ENCODE measurements at regions not wholly inside any gene's neighbourhood (a gene's known extent, or its start where the extent isn't known, plus 50 kb on each side); places are given as distances from the start of the nearest gene placed in this dataset.
A peak's percentile ranks its signal among the peaks of the same experiment; 100 is the strongest.

- CTCF ChIA-PET = interaction anchor here (0.6 to 1.8 kb wide), 20 partner anchors 8 to 1229 kb away, joined by 3 to 24 read pairs (median 5); partner anchors contain the start of genes CCNG1 and GABRA1
- POLR2A ChIA-PET = no interaction called here
- ATAC-seq = peak; percentile 100
Measured at GRCh38 chr5:162209005-162209605, 141.5 kb downstream of the GABRG2 start.

DNA sequence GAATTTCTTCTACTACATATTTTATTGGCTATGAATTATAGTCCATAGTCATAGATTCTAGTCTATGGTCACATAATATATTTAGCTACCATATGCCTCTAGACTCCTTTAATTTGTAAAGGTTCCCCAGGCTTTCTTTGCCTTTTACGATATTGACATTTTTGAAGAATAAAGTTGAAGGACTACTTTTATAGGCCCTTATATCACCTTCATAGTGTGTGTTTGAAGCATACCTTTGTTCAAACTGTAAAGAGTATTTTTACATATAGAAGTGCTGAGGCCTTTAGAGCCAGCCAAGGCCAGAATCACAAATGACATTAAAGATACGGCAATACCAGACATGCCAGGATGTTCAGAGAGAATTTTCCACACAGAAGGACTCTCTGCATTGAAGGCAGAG is 147.0 kb downstream of the GABRG2 start:
- Mint-ChIP-seq H3K27me3 (ENCODE audit: low read depth) (no peaks in the 10 kb centered on the region), H3K27ac (no peak overlapping the region), H3K36me3 (no peaks in the 10 kb centered on the region), H3K9me3 (0 out of 2 replicates have a peak, but pooled peaks cover 4% of the 10 kb centered on the region), H3K4me3 (no peak overlapping the region), H3K4me1 (no peaks in the 10 kb centered on the region)
- CTCF ChIA-PET = interaction anchor here (0.6 kb wide), 1 partner anchor 362 kb away, joined by 4 read pairs; no protein-coding TSS in a partner anchor
- DNase-seq (ENCODE audit: low spot score) = no peak
- TF ChIP-seq ESRRA (CRISPR knock-in tag; IDR thresholded peaks at IDR 0.05; ENCODE audit: borderline replicate concordance) = no peak
- TF ChIP-seq ATF1 (CRISPR knock-in tag; IDR thresholded peaks at IDR 0.05) = no peak
- POLR2A ChIA-PET = no interaction called here
- ATAC-seq = no peak

More at GRCh38 chr5:162209005-162209605, 141.5 kb downstream of the GABRG2 start:
- Mint-ChIP-seq H3K4me3 (no peak overlapping the region), H3K27ac (no peak overlapping the region), H3K9me3 (no peaks in the 10 kb centered on the region), H3K27me3 (ENCODE audit: low read depth) (no peaks in the 10 kb centered on the region), H3K36me3 (no peaks in the 10 kb centered on the region), H3K4me1 (no peaks in the 10 kb centered on the region)
- DNase-seq (ENCODE audit: low spot score) = peak; percentile 70
- TF ChIP-seq, protein P1, sequence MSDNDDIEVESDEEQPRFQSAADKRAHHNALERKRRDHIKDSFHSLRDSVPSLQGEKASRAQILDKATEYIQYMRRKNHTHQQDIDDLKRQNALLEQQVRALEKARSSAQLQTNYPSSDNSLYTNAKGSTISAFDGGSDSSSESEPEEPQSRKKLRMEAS (CRISPR knock-in tag; IDR thresholded peaks at IDR 0.05) = no peak
- TF ChIP-seq, protein P2, sequence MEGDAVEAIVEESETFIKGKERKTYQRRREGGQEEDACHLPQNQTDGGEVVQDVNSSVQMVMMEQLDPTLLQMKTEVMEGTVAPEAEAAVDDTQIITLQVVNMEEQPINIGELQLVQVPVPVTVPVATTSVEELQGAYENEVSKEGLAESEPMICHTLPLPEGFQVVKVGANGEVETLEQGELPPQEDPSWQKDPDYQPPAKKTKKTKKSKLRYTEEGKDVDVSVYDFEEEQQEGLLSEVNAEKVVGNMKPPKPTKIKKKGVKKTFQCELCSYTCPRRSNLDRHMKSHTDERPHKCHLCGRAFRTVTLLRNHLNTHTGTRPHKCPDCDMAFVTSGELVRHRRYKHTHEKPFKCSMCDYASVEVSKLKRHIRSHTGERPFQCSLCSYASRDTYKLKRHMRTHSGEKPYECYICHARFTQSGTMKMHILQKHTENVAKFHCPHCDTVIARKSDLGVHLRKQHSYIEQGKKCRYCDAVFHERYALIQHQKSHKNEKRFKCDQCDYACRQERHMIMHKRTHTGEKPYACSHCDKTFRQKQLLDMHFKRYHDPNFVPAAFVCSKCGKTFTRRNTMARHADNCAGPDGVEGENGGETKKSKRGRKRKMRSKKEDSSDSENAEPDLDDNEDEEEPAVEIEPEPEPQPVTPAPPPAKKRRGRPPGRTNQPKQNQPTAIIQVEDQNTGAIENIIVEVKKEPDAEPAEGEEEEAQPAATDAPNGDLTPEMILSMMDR (IDR thresholded peaks at IDR 0.05) = peak; percentile 34; the same call in 1 of the 2 replicates
- TF ChIP-seq GTF2I (CRISPR knock-in tag; conservative IDR thresholded peaks at IDR 0.05) = no peak
- TF ChIP-seq SMAD3 (CRISPR knock-in tag; IDR thresholded peaks at IDR 0.05; ENCODE audit: borderline replicate concordance) = no peak
- TF ChIP-seq RELA (CRISPR knock-in tag; IDR thresholded peaks at IDR 0.05; ENCODE audit: borderline replicate concordance) = no peak

DNA sequence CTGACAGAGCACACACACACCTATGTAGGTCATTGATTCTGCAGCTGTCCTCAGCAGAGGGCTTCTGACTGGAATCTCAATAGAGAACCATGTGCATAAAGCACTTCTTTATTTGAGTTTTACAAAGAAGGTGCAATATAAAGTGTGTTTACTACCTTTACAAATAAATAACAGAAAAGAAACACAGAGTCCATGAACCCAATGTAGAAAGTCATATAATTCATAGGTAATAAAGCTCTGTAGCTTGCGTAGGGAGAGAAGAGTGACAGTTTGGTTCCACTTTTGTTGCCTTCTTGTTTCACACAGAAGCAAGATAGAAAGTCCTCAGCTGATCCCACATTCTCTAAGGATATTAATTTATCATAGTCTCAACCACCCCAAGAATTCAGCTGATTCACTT is 149.5 kb downstream of the GABRG2 start:
- ChIA-PET CTCF (interaction anchor here (1.3 kb wide), 1 partner anchor 8 kb away, joined by 4 read pairs; no protein-coding TSS in a partner anchor), POLR2A (no interaction called here)
- Mint-ChIP-seq H3K36me3 (no peaks in the 10 kb centered on the region), H3K27me3 (ENCODE audit: low read depth) (no peaks in the 10 kb centered on the region), H3K4me1 (no peaks in the 10 kb centered on the region), H3K27ac (no peak overlapping the region), H3K4me3 (no peak overlapping the region), H3K9me3 (peaks cover 7% of the 10 kb centered on the region; the same call in 1 of the 2 replicates)
- TF ChIP-seq, protein P3, sequence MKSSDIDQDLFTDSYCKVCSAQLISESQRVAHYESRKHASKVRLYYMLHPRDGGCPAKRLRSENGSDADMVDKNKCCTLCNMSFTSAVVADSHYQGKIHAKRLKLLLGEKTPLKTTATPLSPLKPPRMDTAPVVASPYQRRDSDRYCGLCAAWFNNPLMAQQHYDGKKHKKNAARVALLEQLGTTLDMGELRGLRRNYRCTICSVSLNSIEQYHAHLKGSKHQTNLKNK (CRISPR knock-in tag; IDR thresholded peaks at IDR 0.05) = no peak
- TF ChIP-seq GTF2I (CRISPR knock-in tag; conservative IDR thresholded peaks at IDR 0.05) = no peak
- no peak for TF ChIP-seq FOXK1 (CRISPR knock-in tag; IDR thresholded peaks at IDR 0.05)
- no peak for TF ChIP-seq SOX15 (CRISPR knock-in tag; IDR thresholded peaks at IDR 0.05)
- TF ChIP-seq FOXJ3 (CRISPR knock-in tag; IDR thresholded peaks at IDR 0.05; ENCODE audit: borderline replicate concordance) = no peak
- TF ChIP-seq, protein P4, sequence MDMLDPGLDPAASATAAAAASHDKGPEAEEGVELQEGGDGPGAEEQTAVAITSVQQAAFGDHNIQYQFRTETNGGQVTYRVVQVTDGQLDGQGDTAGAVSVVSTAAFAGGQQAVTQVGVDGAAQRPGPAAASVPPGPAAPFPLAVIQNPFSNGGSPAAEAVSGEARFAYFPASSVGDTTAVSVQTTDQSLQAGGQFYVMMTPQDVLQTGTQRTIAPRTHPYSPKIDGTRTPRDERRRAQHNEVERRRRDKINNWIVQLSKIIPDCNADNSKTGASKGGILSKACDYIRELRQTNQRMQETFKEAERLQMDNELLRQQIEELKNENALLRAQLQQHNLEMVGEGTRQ (CRISPR knock-in tag; IDR thresholded peaks at IDR 0.05) = no peak
- TF ChIP-seq CREB1 (CRISPR knock-in tag; IDR thresholded peaks at IDR 0.05) = no peak
- no peak for TF ChIP-seq GRHL2 (CRISPR knock-in tag; IDR thresholded peaks at IDR 0.05; ENCODE audit: insufficient replicate concordance, severe bottlenecking)
- no peak for TF ChIP-seq JUN (CRISPR knock-in tag; IDR thresholded peaks at IDR 0.05)
- TF ChIP-seq SMAD4 (CRISPR knock-in tag; IDR thresholded peaks at IDR 0.05) = no peak
- TF ChIP-seq FOXP1 (CRISPR knock-in tag; IDR thresholded peaks at IDR 0.05; ENCODE audit: borderline replicate concordance) = no peak
- TF ChIP-seq, protein P5, sequence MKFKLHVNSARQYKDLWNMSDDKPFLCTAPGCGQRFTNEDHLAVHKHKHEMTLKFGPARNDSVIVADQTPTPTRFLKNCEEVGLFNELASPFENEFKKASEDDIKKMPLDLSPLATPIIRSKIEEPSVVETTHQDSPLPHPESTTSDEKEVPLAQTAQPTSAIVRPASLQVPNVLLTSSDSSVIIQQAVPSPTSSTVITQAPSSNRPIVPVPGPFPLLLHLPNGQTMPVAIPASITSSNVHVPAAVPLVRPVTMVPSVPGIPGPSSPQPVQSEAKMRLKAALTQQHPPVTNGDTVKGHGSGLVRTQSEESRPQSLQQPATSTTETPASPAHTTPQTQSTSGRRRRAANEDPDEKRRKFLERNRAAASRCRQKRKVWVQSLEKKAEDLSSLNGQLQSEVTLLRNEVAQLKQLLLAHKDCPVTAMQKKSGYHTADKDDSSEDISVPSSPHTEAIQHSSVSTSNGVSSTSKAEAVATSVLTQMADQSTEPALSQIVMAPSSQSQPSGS (CRISPR knock-in tag; IDR thresholded peaks at IDR 0.05; ENCODE audit: borderline replicate concordance, low read depth) = no peak
- ATAC-seq = no peak
- no peak for DNase-seq (ENCODE audit: low spot score)

Data from WTC11 (cell line).